IMR-90 (cell line): ENCODE measurements at regions not wholly inside any gene's neighbourhood (a gene's known extent, or its start where the extent isn't known, plus 50 kb on each side); places are given as distances from the start of the nearest gene placed in this dataset.

Experiments
- ATAC-seq: fragments of 200-7000 bp; cut with Tn5 transposase; 2 replicates; pipeline ENCODE4 v1.9.1; 2020; ENCODE audit warnings: low read depth, mild to moderate bottlenecking, moderate library complexity
- BruUV-seq: library from RNA; stranded (reverse); fragments of 400-500 nt; replicated peaks from 2 replicates; lab custom pipeline; 2021; lab: Mats Ljungman, UMichigan
- CTCF ChIA-PET: fragments of 300-600 bp; formaldehyde crosslinking; extraction: SDS; loops from one replicate; lab custom pipeline; 2021; ENCODE audit warnings: antibody characterized with exemption; lab: Yijun Ruan, JAX
- POLR2A ChIA-PET: fragments of 300-600 bp; sonication (Branson Sonifier 250); formaldehyde crosslinking; loops from one replicate; lab custom pipeline; 2022; ENCODE audit warnings: antibody characterized with exemption; ENCODE audit not compliant: unreplicated experiment; lab: Charles Lee
- DNase-seq: peaks from one replicate; pipeline ENCODE4 v3.0.0; 2013
- H2AFZ ChIP-seq: replicated peaks from 2 replicates; pipeline ENCODE3; 2013; ENCODE audit warnings: low read length, mild to moderate bottlenecking; ENCODE audit not compliant: poor library complexity
- H2AK5ac ChIP-seq: 2 replicates; pipeline ENCODE4 v1.6.1; 2013; ENCODE audit warnings: low read depth, low read length, inconsistent platforms
- H2AK9ac ChIP-seq: replicated peaks from 2 replicates; pipeline ENCODE3; 2013; ENCODE audit warnings: mild to moderate bottlenecking, low read depth, low read length, moderate library complexity; ENCODE audit not compliant: poor library complexity
- H2BK120ac ChIP-seq: 2 replicates; pipeline ENCODE4 v1.6.1; 2013; ENCODE audit warnings: low read depth, low read length, inconsistent platforms
- H2BK15ac ChIP-seq: 3 replicates; pipeline ENCODE4 v1.6.1; 2013; ENCODE audit warnings: low read depth, low read length, inconsistent platforms
- H2BK20ac ChIP-seq: 2 replicates; pipeline ENCODE4 v1.6.1; 2013; ENCODE audit warnings: low read depth, mild to moderate bottlenecking, inconsistent platforms, low read length, moderate library complexity
- H2BK5ac ChIP-seq: 2 replicates; pipeline ENCODE4 v1.6.1; 2013; ENCODE audit warnings: mild to moderate bottlenecking, low read depth, low read length, inconsistent platforms; ENCODE audit not compliant: poor library complexity, severe bottlenecking
- H3K14ac ChIP-seq: replicated peaks from 2 replicates; pipeline ENCODE4 v1.6.1; 2013; ENCODE audit warnings: low read depth, low read length, inconsistent platforms
- H3K18ac ChIP-seq: 2 replicates; pipeline ENCODE4 v1.6.1; 2013; ENCODE audit warnings: low read depth, low read length, control low read depth
- H3K23ac ChIP-seq: 2 replicates; pipeline ENCODE4 v1.6.1; 2013; ENCODE audit warnings: low read depth, low read length, inconsistent platforms
- H3K27ac ChIP-seq: 2 replicates; pipeline ENCODE4 v1.5.1; 2013; ENCODE audit warnings: mild to moderate bottlenecking, control low read depth, low read length; ENCODE audit not compliant: insufficient read depth
- H3K27me3 ChIP-seq: 2 replicates; pipeline ENCODE4 v1.6.1; 2013; ENCODE audit warnings: low read length; ENCODE audit not compliant: control insufficient read depth, insufficient read depth
- H3K36me3 ChIP-seq: 2 replicates; pipeline ENCODE4 v1.6.1; 2013; ENCODE audit warnings: low read length, mixed read lengths; ENCODE audit not compliant: control insufficient read depth, insufficient read depth
- H3K4ac ChIP-seq: 2 replicates; pipeline ENCODE4 v1.6.1; 2013; ENCODE audit warnings: low read depth, low read length, inconsistent platforms
- H3K4me1 ChIP-seq: 2 replicates; pipeline ENCODE4 v1.6.1; 2013; ENCODE audit warnings: low read length, mixed read lengths; ENCODE audit not compliant: control insufficient read depth, insufficient read depth
- H3K4me2 ChIP-seq: 2 replicates; pipeline ENCODE4 v1.6.1; 2013; ENCODE audit warnings: low read depth, mild to moderate bottlenecking, control low read depth, low read length, moderate library complexity
- H3K4me3 ChIP-seq: 2 replicates; pipeline ENCODE4 v1.5.1; 2013; ENCODE audit warnings: low read depth, mild to moderate bottlenecking, control low read depth, low read length, moderate library complexity; ENCODE audit not compliant: insufficient read depth
- H3K56ac ChIP-seq: 2 replicates; pipeline ENCODE4 v1.6.1; 2013; ENCODE audit warnings: low read length, inconsistent platforms; ENCODE audit not compliant: insufficient read depth; ENCODE audit errors: extremely low read depth
- H3K79me1 ChIP-seq, 2 experiments: 2 replicates each; pipeline ENCODE4 v1.6.1; 2013; ENCODE audit warnings: low read length in 2 of 2, inconsistent platforms in 1 of 2, low read depth in 1 of 2
- H3K9ac ChIP-seq: 2 replicates; pipeline ENCODE4 v1.6.1; 2013; ENCODE audit warnings: low read depth, low read length, control low read depth
- H3K9me1 ChIP-seq: 2 replicates; pipeline ENCODE4 v1.6.1; 2013; ENCODE audit warnings: low read length, inconsistent platforms; ENCODE audit not compliant: insufficient read depth
- H3K9me3 ChIP-seq: 2 replicates; pipeline ENCODE4 v1.6.1; 2013; ENCODE audit warnings: low read length; ENCODE audit not compliant: control insufficient read depth, insufficient read depth
- H4K20me1 ChIP-seq: 2 replicates; pipeline ENCODE4 v1.6.1; 2013; ENCODE audit warnings: low read length, inconsistent platforms; ENCODE audit not compliant: insufficient read depth
- H4K5ac ChIP-seq: 2 replicates; pipeline ENCODE4 v1.6.1; 2013; ENCODE audit warnings: mild to moderate bottlenecking, low read depth, low read length, control low read depth
- H4K8ac ChIP-seq, 2 experiments: 2 replicates each; pipeline ENCODE4 v1.6.1; 2013; ENCODE audit warnings: low read depth in 2 of 2, low read length in 2 of 2, control low read depth in 1 of 2, inconsistent platforms in 1 of 2
- H4K91ac ChIP-seq: 2 replicates; pipeline ENCODE4 v1.6.1; 2013; ENCODE audit warnings: low read depth, low read length, inconsistent platforms; ENCODE audit not compliant: insufficient read depth
- CTCF ChIP-seq: conservative IDR thresholded peaks from 2 replicates; pipeline ENCODE4 v1.5.1; 2012; ENCODE audit warnings: mild to moderate bottlenecking, low read depth, low read length, improper control_type of control experiment
- RAD21 ChIP-seq: IDR thresholded peaks from 2 replicates; pipeline ENCODE4 v1.6.1; 2012; ENCODE audit warnings: low read length, improper control_type of control experiment
- WGBS, 2 experiments: methylation state at CpG; one replicate each; pipeline versions ENCODE4 v1.1.5 to v1.1.7; 2013; ENCODE audit warnings: missing lambda C conversion rate in 2 of 2; ENCODE audit not compliant: insufficient read length in 1 of 2; ENCODE audit errors: extremely low coverage in 2 of 2; 5-methylcytosine and 5-hydroxymethylcytosine counted together
- dilution Hi-C: fragments of 300-500 bp; cut with HindIII; formaldehyde crosslinking; loops from one replicate; pipeline ENCODE4 v1.14.3; 2018; ENCODE audit warnings: low sequenced_read_pairs; ENCODE audit not compliant: unreplicated experiment
- in situ Hi-C: fragments of 300-500 bp; cut with MboI; formaldehyde crosslinking; loops from 3 replicates; pipeline ENCODE4 v1.14.3; 2019; ENCODE audit warnings: low sequenced_read_pairs, inconsistent platforms, mixed read lengths
- intact Hi-C: fragments of 100-400 bp; cut with micrococcal nuclease; formaldehyde crosslinking; loops from 2 replicates; pipeline ENCODE4 v1.10.0; 2022

DNA sequence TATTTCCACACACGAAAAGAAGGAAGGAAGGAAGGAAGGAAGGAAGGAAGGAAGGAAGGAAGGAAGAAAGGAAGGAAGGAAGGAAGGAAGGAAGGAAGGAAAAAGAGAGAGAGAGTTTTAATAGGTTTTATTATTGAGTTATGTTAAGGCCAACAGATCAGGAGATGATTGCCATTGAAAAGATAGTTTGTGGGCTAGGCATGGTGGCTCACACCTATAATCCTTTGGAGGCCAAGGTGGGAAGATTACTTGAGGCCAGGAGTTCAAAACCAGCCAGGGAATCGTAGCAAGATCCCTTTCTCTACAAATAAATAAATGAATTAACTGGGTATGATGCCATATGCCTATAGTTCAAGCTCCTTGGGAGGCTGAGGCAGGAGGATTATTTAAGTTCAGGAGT, 877.2 kb downstream of the TLE4 start:
- Histone ChIP-seq H3K23ac (no peak overlapping the region), H2AK9ac (no peak overlapping the region), H3K9me1 (no peaks in the 10 kb centered on the region), H3K36me3 (no peaks in the 10 kb centered on the region), H3K27me3 (no peaks in the 10 kb centered on the region), H3K56ac (no peak overlapping the region), H3K4me3 (no peak overlapping the region), H2BK15ac (no peak overlapping the region), H2BK120ac (no peak overlapping the region), H3K18ac (no peak overlapping the region), H4K20me1 (no peaks in the 10 kb centered on the region), H3K4me1 (no peaks in the 10 kb centered on the region), H2AK5ac (no peak overlapping the region), H3K4ac (no peak overlapping the region), H3K27ac (no peak overlapping the region), H2BK20ac (no peak overlapping the region), H2BK5ac (no peak overlapping the region), H3K4me2 (no peak overlapping the region), H3K79me1 (no peaks in the 10 kb centered on the region), H4K91ac (no peak overlapping the region), H4K5ac (no peak overlapping the region), H3K14ac (no peak overlapping the region), H4K8ac (no peak overlapping the region), H3K9ac (no peak overlapping the region), H3K9me3 (no peaks in the 10 kb centered on the region), H2AFZ (no peak overlapping the region)
- dilution Hi-C loops, result no loop called here
- POLR2A ChIA-PET, result no interaction called here
- CTCF ChIA-PET, result no interaction called here
- ATAC-seq (no peak), DNase-seq (no peak)
- no peak for TF ChIP-seq RAD21
- no peak for TF ChIP-seq CTCF
- no CpG with 5 or more reads among the region's 2 CpGs for whole genome bisulfite sequencing, 2 experiments
- in situ Hi-C loops, result no loop called here
- intact Hi-C loops, result no loop called here
- no TSS peak for BruUV-seq
